CD14-positive monocyte (primary cell): ENCODE measurements at regions not wholly inside any gene's neighbourhood (a gene's known extent, or its start where the extent isn't known, plus 50 kb on each side); places are given as distances from the start of the nearest gene placed in this dataset.

Experiments
- DNase-seq, 3 donors: peaks; one replicate each; pipeline ENCODE4 v3.0.0-alpha.2; 2011 to 2022
- H2AFZ ChIP-seq: 2 replicates; pipeline ENCODE4 v1.6.0; 2012; ENCODE audit warnings: mild to moderate bottlenecking, low read depth, low read length, inconsistent platforms; ENCODE audit not compliant: insufficient read depth, poor library complexity, severe bottlenecking
- H3K27ac ChIP-seq, 2 donors: 1 replicate in 1 of 2; 2 replicates in 1 of 2; pipeline ENCODE4 v1.5.1; 2012 to 2013; ENCODE audit warnings: low read length in 2 of 2, control low read depth in 1 of 2, inconsistent platforms in 1 of 2, low read depth in 1 of 2, mild to moderate bottlenecking in 1 of 2
- H3K27me3 ChIP-seq, 2 donors: one replicate each; pipeline versions ENCODE4 v1.6.0 to v1.6.1; 2011 to 2013; ENCODE audit warnings: low read length in 2 of 2; ENCODE audit not compliant: control insufficient read depth in 2 of 2, insufficient read depth in 2 of 2
- H3K36me3 ChIP-seq, 2 donors: replicated peaks in 1 of 2; 1 replicate in 1 of 2; 2 replicates in 1 of 2; pipeline versions ENCODE4 v1.5.1 to v1.6.1; 2012 to 2013; ENCODE audit warnings: low read length in 2 of 2, control low read depth in 1 of 2, inconsistent platforms in 1 of 2, mild to moderate bottlenecking in 1 of 2; ENCODE audit not compliant: insufficient read depth in 2 of 2, control insufficient read depth in 1 of 2
- H3K4me1 ChIP-seq, 2 donors: 1 replicate in 1 of 2; 2 replicates in 1 of 2; pipeline versions ENCODE4 v1.5.1 to v1.6.1; 2012 to 2013; ENCODE audit warnings: low read length in 2 of 2, control low read depth in 1 of 2, inconsistent platforms in 1 of 2, mild to moderate bottlenecking in 1 of 2, moderate library complexity in 1 of 2; ENCODE audit not compliant: insufficient read depth in 2 of 2, control insufficient read depth in 1 of 2
- H3K4me2 ChIP-seq: replicated peaks from 2 replicates; pipeline ENCODE3; 2012; ENCODE audit warnings: low read length, moderate library complexity, mild to moderate bottlenecking; ENCODE audit not compliant: poor library complexity, severe bottlenecking; ENCODE audit errors: extremely low read depth
- H3K4me3 ChIP-seq, 3 experiments: fragments of 200-600 bp in 1 of 3; sonication (generic) in 1 of 3; replicated peaks in 1 of 3; 1 replicate in 2 of 3; 2 replicates in 1 of 3; pipeline ENCODE4 v1.5.1; 2011 to 2013; ENCODE audit warnings: low read length in 3 of 3, mild to moderate bottlenecking in 3 of 3, control low read depth in 2 of 3, low read depth in 2 of 3, inconsistent platforms in 1 of 3, moderate library complexity in 1 of 3
- H3K79me2 ChIP-seq: 2 replicates; pipeline ENCODE4 v1.6.0; 2012; ENCODE audit warnings: mild to moderate bottlenecking, control low read depth, inconsistent platforms, low read length, moderate library complexity; ENCODE audit not compliant: insufficient read depth
- H3K9ac ChIP-seq: 2 replicates; pipeline ENCODE4 v1.6.0; 2017; ENCODE audit warnings: low read length, mild to moderate bottlenecking; ENCODE audit not compliant: insufficient read depth, poor library complexity, severe bottlenecking
- H3K9me3 ChIP-seq, 2 donors: replicated peaks in 1 of 2; 1 replicate in 1 of 2; 2 replicates in 1 of 2; pipeline versions ENCODE4 v1.5.1 to v1.6.1; 2012 to 2013; ENCODE audit warnings: low read length in 2 of 2, control low read depth in 1 of 2; ENCODE audit not compliant: control insufficient read depth in 1 of 2, insufficient read depth in 1 of 2
- H4K20me1 ChIP-seq: 2 replicates; pipeline ENCODE4 v1.6.0; 2012; ENCODE audit warnings: mild to moderate bottlenecking, low read length, control low read depth, moderate library complexity; ENCODE audit not compliant: insufficient read depth
- H3K27ac Mint-ChIP-seq, 7 donors: one replicate each; pipeline ENCODE4 v1.8.0; 2020; ENCODE audit warnings: mild to moderate bottlenecking in 7 of 7, mixed read lengths in 7 of 7, moderate library complexity in 6 of 7, inconsistent platforms in 2 of 7
- H3K27me3 Mint-ChIP-seq, 3 donors: one replicate each; pipeline ENCODE4 v1.8.0; 2021 to 2022; ENCODE audit warnings: low read depth in 3 of 3, mild to moderate bottlenecking in 3 of 3, mixed read lengths in 3 of 3, moderate library complexity in 3 of 3, inconsistent platforms in 1 of 3
- H3K36me3 Mint-ChIP-seq, 2 donors: one replicate each; pipeline ENCODE4 v1.8.0; 2020; ENCODE audit warnings: mixed read lengths in 2 of 2, inconsistent platforms in 1 of 2, mild to moderate bottlenecking in 1 of 2
- H3K4me1 Mint-ChIP-seq: one replicate; pipeline ENCODE4 v1.8.0; 2020; ENCODE audit warnings: mild to moderate bottlenecking, mixed read lengths
- H3K4me3 Mint-ChIP-seq, 2 donors: one replicate each; pipeline ENCODE4 v1.8.0; 2020; ENCODE audit warnings: mild to moderate bottlenecking in 2 of 2, mixed read lengths in 2 of 2, moderate library complexity in 1 of 2
- H3K9me3 Mint-ChIP-seq, 7 donors: one replicate each; pipeline ENCODE4 v1.8.0; 2020 to 2022; ENCODE audit warnings: mixed read lengths in 7 of 7, mild to moderate bottlenecking in 6 of 7, moderate library complexity in 6 of 7, inconsistent platforms in 2 of 7
- WGBS: methylation state at CpG from one replicate; pipeline ENCODE4 v1.1.5; 2013; ENCODE audit warnings: missing lambda C conversion rate; ENCODE audit not compliant: insufficient coverage; 5-methylcytosine and 5-hydroxymethylcytosine counted together
- intact Hi-C, 2 donors: fragments of 100-400 bp; cut with micrococcal nuclease; formaldehyde crosslinking; loops; one replicate each; pipeline versions ENCODE4 v1.15.0 to v1.15.1; 2023
- TF ChIP-seq, protein P1 (sequence below): fragments of 200-600 bp; IDR thresholded peaks from one replicate; pipeline ENCODE4 v1.8.0; 2022; ENCODE audit warnings: antibody characterized with exemption, mild to moderate bottlenecking

DNA sequence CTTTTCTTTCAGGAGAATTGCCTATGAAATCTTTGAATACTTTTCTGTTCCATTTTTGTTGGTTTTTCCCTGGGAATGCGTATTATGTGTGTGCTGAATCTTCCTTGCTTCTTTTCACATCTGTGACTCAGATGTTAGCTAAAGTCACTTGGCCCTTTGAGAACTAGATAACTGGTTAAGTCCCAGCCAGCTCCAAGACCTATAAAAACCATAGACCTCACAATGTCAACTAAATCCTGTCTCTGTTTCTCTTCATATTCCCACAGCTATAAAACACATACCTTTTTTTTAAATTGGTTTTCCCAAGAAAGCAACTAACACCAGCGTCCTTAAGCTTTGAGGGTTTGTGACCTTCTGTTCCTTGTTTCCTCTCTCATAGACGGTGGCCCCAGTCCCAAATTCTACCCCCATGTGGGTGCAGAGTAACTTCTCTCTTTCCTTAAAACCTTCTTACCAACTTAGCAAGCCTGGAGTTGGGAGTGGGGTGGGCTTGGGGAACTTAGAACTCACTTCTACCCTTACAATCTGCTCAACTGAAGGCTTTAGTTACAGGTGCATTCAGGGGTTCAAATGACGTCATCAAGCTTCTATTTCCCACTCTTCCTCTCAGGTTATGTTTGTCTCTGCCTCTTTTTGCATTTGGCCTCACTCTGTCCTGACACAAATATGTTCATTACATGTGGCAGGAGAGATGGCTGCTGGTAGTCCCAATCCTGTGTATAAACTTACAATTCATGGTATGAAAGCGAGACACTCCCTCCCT lies 58.1 kb upstream of the TGIF1 start:
- no peaks in the 10 kb centered on the region for H4K20me1 ChIP-seq
- H3K79me2 ChIP-seq = no peaks in the 10 kb centered on the region
- H3K27ac ChIP-seq = no peak overlapping the region
- intact Hi-C loops = no loop called here
- H3K9me3 ChIP-seq = peaks cover 14 to 20% of the 10 kb centered on the region in 2 donors
- Mint-ChIP-seq H3K4me1 (no peaks in the 10 kb centered on the region), H3K27ac (no peak overlapping the region), H3K9me3 (peaks cover 14 to 30% (median 20%) of the 10 kb centered on the region in 7 donors), H3K4me3 (no peak overlapping the region), H3K27me3 (peaks cover 0 to 2% (median 2%) of the 10 kb centered on the region in 3 donors), H3K36me3 (no peaks in the 10 kb centered on the region)
- no peak for DNase-seq
- 100% methylated on average over 1 of the region's 5 CpGs for WGBS
- H3K36me3 ChIP-seq = no peaks in the 10 kb centered on the region
- no peaks in the 10 kb centered on the region for H3K4me1 ChIP-seq
- no peak overlapping the region for H3K9ac ChIP-seq
- H3K4me3 ChIP-seq = no peak overlapping the region
- no peak overlapping the region for H3K4me2 ChIP-seq
- H3K27me3 ChIP-seq = no peaks in the 10 kb centered on the region
- TF ChIP-seq, protein P1, sequence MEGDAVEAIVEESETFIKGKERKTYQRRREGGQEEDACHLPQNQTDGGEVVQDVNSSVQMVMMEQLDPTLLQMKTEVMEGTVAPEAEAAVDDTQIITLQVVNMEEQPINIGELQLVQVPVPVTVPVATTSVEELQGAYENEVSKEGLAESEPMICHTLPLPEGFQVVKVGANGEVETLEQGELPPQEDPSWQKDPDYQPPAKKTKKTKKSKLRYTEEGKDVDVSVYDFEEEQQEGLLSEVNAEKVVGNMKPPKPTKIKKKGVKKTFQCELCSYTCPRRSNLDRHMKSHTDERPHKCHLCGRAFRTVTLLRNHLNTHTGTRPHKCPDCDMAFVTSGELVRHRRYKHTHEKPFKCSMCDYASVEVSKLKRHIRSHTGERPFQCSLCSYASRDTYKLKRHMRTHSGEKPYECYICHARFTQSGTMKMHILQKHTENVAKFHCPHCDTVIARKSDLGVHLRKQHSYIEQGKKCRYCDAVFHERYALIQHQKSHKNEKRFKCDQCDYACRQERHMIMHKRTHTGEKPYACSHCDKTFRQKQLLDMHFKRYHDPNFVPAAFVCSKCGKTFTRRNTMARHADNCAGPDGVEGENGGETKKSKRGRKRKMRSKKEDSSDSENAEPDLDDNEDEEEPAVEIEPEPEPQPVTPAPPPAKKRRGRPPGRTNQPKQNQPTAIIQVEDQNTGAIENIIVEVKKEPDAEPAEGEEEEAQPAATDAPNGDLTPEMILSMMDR = no peak
- no peak overlapping the region for H2AFZ ChIP-seq

DNA sequence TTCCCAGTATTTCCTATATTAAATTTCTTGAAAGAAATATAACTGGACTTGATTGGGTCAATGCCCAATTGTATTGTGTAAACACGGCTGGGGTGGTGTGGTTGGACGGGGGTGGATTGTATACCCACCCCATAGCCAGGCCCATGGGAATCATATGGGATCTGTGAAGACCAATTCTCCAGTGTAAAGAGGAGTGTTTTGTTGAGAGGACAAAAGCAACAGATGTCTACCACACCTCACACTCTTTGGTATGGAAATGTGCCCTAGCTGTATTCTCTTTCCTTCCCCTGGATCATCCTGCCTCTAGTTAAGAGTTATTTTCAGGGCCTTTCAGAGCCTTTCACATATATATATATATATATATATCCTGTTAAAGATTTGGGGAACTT lies 57.5 kb upstream of the TGIF1 start:
- Histone ChIP-seq H3K79me2 (no peaks in the 10 kb centered on the region), H3K27me3 (no peaks in the 10 kb centered on the region), H3K4me2 (no peak overlapping the region), H3K9ac (no peak overlapping the region), H3K36me3 (no peaks in the 10 kb centered on the region), H3K4me3 (no peak overlapping the region), H2AFZ (no peak overlapping the region), H3K4me1 (no peaks in the 10 kb centered on the region), H4K20me1 (no peaks in the 10 kb centered on the region), H3K27ac (no peak overlapping the region), H3K9me3 (peaks cover 14 to 20% of the 10 kb centered on the region in 2 donors)
- Mint-ChIP-seq H3K4me1 (no peaks in the 10 kb centered on the region), H3K27ac (no peak overlapping the region), H3K36me3 (no peaks in the 10 kb centered on the region), H3K9me3 (peaks cover 14 to 30% (median 20%) of the 10 kb centered on the region in 7 donors), H3K4me3 (no peak overlapping the region), H3K27me3 (peaks cover 0 to 2% (median 2%) of the 10 kb centered on the region in 3 donors)
- WGBS = no CpG with 5 or more reads among the region's 2 CpGs
- no peak for DNase-seq
- TF ChIP-seq, protein P1 = no peak
- intact Hi-C loops = no loop called here
